GM18909 (cell line): ENCODE measurements at regions not wholly inside any gene's neighbourhood (a gene's known extent, or its start where the extent isn't known, plus 50 kb on each side); places are given as distances from the start of the nearest gene placed in this dataset.

ENCODE experiments used
- ATAC-seq: cut with Tn5 transposase; IDR thresholded peaks from one replicate; pipeline ENCODE4 v1.9.1; 2021; ENCODE audit warnings: mild to moderate bottlenecking; ENCODE audit not compliant: unreplicated experiment, poor library complexity

DNA sequence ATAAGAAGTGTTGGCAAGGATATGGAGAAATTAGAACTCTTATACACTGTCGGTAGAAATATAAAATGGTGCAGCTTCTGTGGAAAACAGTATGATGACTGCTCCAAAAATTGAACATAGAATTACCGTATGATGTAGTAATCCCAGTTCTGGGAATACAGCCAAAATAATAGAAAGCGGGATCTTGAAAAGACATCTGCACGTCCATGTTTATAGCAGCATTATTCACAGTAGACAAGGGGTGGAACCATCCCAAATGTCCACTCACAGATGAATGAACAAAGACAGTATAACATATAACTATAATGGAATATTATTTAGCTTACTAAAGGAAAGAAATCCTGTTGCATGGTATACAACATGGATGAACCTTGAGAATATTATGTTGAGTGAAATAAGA, 257.7 kb downstream of the TDRD15 start:
- no peak for ATAC-seq

- no peak for ATAC-seq
Observed at GRCh38 chr2:21382701-21383520, 259.1 kb downstream of the TDRD15 start.

DNA sequence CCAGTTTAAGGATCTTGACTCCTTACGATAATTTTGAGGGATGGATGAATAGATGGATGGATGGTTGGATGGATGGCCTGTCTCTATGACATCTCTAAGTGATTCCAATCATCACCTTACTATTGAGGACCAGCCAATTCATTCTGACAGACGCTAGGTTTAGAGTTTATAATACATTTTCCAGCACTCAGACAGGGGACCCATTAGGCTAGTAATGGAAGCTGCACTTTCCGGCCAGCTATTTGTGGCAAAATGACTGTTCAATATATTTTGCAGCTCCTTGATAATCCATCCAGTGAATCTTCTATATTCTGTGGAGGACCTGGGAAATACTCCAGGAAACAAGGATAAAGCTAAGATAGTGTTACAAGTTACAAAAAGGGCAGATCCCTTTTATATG, 262.9 kb downstream of the TDRD15 start:
- no peak for ATAC-seq

GRCh38 chr2:21392649-21393048, 268.9 kb downstream of the TDRD15 start:
- ATAC-seq = no peak

- no peak for ATAC-seq
Observed at GRCh38 chr2:21393173-21393572, 269.4 kb downstream of the TDRD15 start.

DNA sequence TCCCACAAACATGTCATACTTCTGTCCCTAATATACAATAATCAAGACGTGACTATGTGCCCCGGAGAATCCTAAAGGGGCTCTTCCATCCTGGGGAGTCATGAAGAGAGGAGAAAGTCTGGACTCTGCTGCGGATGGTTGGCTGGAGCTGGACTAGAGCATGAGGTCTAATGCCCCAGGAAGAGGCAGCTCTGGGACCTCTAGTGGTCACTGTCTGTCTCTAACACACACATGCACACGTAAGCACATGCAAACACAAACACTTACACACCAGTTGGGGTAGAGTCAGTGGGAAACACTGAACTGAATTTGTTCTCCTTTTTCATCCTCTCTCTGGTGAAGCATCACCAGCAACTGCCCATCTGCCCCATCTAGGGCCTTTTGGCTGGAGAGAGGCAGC, 271.6 kb downstream of the TDRD15 start:
- ATAC-seq = peak; percentile 65

DNA sequence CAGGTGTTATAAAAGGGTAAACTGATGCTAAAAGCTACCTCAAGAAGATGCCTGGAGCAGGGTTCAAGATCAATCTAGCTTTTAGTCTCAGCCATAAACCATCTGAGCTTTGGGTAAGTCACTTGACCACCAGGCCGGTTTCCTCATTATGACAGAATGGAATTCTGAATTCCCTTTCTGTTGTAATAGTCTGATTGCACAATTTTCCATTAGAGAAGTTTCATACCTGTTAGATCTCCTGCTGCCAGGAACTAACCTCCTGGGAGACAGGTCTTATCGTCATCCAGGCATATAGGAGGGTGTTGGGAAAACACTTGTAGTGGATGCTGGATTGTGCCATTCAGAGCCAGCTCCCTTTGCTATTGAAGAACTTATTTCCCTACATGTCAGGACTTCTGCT, 272.5 kb downstream of the TDRD15 start:
- no peak for ATAC-seq

DNA sequence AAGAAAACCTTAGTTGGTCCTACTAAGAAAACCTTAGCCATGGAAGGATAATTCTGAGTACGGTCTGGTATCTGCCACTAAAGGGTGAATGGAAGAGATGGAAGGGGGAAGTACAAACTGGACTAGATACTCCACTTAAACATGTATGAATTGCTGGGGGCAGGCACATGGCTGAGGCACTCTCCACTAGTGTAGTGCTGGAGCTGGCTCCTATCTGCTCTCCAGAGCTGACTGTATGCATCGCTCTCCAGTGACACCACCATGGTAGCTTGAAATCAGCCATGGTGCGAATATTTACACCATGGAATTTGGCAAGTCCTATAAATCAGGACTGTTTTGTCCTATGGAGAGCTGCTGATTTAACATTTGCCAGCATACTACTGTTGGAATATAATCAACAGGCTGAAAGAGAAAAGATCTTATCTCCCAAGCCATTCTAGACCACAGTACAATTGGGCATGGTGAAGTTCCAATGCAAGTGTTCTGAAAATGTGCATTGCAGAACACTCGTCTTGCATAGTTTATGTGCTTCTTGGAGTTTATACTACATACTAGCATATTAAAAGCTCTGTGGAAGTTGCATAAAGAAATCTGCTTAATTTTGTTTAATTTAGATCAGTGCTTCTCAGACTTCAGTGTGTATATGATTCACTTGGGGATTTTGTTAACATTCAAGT, 277.4 kb downstream of the TDRD15 start:
- no peak for ATAC-seq

GRCh38 chr2:21404137-21404536, 280.4 kb downstream of the TDRD15 start:
- ATAC-seq = no peak

- ATAC-seq = no peak
Observed at GRCh38 chr2:21404827-21405625, 281.3 kb downstream of the TDRD15 start.

- no peak for ATAC-seq
Observed at GRCh38 chr2:21406386-21406785, 282.6 kb downstream of the TDRD15 start.

DNA sequence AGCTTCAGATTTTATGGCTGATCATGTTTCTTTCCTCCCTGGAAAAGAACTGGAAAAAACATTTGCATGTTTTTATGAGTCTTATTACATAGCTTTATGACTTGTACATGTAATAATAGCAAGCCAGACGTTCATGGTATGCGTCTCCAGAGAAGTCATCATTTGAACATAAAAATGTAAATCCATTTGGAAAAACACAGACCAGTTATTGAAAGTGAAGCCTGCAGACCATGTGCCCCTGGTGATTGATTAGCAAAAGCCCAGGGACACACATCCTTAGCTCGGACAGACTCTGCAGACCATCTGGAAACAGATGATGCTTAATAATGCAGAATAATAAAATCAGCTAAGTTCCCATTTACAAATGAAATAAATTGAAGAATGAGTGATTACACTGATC, 283.1 kb downstream of the TDRD15 start:
- no peak for ATAC-seq

DNA sequence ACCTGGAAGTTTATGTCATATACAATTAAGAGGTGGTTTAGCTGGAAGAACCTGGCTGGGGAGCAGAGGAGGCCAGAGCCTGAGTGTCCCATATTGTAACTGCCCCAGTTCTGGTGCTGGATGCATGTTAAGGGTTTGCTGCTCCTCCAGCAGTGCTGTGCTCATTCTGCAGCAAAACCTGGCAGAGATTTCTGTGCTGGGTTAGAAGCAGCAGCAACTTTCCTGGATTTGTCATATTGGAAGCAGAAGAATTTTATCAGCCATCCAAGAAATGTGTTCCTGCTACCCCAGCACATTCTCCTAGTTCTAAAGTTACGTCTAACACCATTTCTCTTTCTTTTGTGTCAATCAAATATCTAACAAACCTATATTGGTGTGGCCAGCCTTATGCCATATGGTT, 284.1 kb downstream of the TDRD15 start:
- no peak for ATAC-seq

GRCh38 chr2:21411741-21412140, 288.0 kb downstream of the TDRD15 start:
- no peak for ATAC-seq

DNA sequence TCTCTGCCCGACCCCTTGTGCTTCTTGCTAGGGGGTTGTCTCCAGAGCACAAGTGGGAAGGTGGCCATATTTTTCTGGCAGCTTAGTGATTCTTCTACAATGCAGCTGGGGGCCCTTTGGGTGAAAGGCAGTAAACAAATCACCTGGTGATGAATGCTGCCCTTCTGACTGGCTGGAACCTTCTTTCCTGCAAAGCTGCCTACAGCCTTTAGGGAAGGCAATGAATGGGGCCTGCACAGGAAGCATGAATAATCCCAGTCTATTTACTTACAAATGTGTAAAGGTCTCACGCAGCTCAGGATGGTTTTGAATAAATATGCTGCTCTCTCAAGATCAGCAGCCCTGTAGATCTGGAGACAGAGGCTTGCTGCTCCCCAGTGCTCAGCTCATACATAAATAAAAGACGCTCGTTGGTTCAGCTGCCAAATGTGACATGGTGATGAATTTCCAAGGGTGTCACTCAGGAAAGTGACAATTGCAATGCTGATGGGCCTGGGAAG, 289.2 kb downstream of the TDRD15 start:
- no peak for ATAC-seq

GRCh38 chr2:21415234-21415633, 291.5 kb downstream of the TDRD15 start:
- no peak for ATAC-seq

DNA sequence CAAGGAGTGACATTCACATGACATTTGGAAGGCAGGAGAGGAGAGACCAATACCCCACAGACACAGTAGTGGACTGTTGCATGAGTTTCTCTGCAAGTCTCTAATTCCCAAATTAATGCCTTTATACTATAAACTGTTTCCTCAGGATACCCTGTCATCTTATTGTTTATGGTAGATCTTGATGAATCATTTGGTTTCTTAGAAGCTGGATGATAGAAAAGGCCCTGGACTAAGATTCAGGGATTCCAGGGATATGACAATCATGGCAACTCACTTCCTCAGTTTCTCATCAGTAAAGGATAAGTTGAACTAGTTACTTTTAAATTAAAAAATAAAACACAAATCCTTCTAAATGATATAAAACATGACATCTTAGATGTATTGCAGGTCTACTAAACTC, 292.5 kb downstream of the TDRD15 start:
- no peak for ATAC-seq

- no peak for ATAC-seq
Observed at GRCh38 chr2:21418456-21418855, 294.7 kb downstream of the TDRD15 start.

- no peak for ATAC-seq
Observed at GRCh38 chr2:21420553-21421335, 297.0 kb downstream of the TDRD15 start.

GRCh38 chr2:21422050-21422449, 298.3 kb downstream of the TDRD15 start:
- ATAC-seq = peak; percentile 71
